Myocyte (in vitro differentiated cells): ENCODE measurements at regions not wholly inside any gene's neighbourhood (a gene's known extent, or its start where the extent isn't known, plus 50 kb on each side); places are given as distances from the start of the nearest gene placed in this dataset.

ENCODE experiments used
- DNase-seq: peaks from one replicate; pipeline ENCODE4 v3.0.0-alpha.2; 2012; ENCODE audit warnings: low read depth

DNA sequence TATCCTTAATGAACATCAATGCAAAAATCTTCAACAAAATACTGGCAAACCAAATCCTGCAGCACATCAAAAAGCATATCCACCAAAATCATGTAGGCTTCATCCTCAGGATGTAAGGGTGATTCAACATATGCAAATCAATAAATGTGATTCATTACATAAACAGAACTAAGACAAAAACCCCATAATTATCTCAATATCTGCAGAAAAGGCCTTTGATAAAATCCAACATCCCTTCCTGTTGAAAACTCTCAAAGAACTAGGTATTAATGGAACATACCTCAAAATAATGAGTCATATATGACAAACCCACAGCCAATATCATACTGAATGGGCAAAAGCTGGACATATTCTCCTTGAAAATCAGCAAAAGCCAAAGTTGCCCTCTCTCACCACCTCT is 54.6 kb upstream of the DEPDC1 start:
- DNase-seq = no peak

GRCh38 chr1:68558321-68559026 is 61.6 kb upstream of the DEPDC1 start:
- no peak for DNase-seq

- no peak for DNase-seq
Observed at GRCh38 chr1:68565923-68566322, 69.0 kb upstream of the DEPDC1 start.

DNA sequence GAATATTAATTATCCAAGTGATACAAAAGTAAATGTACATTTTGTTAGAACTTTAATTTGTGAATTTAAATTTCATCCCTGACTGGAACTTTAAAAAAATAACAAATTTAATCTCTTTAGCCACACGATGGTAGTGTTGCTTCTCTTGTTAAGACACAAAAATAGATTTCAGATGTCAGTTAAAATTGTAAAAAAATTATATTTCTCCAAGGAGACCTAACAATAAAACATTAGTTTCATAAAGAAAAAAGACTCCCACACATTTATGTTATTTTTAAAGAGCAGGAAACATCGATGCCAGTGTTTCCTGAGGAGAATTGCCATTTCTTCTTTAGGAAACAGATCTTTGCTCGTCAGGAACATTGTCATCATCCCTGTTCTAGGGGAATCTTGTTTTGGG is 74.0 kb upstream of the DEPDC1 start:
- peak; percentile 25 for DNase-seq

GRCh38 chr1:68571454-68572235 is 74.8 kb upstream of the DEPDC1 start:
- peak; percentile 28 for DNase-seq

DNA sequence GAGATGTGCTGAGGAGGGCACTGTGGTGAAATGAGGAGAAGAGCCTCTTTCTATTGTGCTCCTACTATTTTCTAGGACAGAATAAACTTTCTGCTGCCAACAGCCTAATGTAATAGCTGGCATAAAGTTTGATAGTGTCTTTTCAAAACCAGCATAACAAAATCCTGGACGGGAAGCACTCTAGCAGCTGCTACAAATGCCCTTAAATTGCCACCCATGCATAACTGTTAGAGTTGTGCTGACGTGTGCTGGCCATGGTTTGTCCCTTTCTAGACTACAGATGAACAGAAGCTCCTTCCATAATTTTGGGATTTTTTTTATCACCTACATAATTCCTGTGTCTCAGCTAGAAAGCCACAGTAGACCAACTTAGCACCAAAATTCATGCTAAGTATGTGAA is 88.5 kb upstream of the DEPDC1 start:
- DNase-seq = no peak

- DNase-seq = no peak
Observed at GRCh38 chr1:68586766-68587165, 89.9 kb upstream of the DEPDC1 start.

DNA sequence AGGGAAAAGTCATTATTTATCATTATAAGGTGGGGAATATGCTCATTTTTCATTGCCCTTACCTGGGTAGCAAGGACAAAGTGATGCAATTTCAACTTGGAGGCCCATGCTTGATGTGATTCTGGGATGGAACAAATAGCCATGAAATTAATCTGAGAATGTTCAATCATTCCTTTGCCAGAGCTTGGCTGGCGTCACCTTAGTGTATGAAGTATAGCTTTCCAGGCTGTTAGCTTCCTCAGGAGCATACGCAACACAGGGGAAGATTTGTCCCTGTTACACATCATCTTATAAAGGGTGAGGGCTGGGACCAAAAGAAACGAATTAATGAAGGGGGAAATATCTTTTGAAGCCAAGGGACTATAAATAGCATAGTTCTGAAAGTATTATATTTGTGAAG is 91.4 kb upstream of the DEPDC1 start:
- no peak for DNase-seq

DNA sequence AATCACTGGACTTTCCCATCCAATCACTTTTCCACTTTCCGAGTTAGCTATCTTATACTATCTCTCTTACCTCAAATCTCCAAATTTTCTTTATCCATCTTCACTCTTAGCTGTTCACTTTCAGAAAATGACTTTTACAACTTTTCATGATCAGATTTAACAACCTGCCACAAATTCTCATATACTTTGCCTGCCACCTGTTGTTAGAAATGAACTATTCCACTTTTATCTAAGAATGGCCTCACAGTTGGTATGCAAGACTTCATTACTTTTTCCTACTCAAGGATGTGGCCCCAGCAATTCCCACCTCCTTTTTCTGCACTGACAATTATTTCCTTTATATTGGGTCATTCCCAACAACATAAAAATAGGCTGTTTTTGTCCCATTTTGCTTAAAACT is 93.6 kb upstream of the DEPDC1 start:
- DNase-seq = no peak

GRCh38 chr1:68594851-68595250 is 98.0 kb upstream of the DEPDC1 start:
- DNase-seq = no peak

- peak; percentile 3 for DNase-seq
Observed at GRCh38 chr1:68600049-68600661, 103.3 kb upstream of the DEPDC1 start.

GRCh38 chr1:68608289-68608688 is 111.4 kb upstream of the DEPDC1 start:
- DNase-seq = no peak

- DNase-seq = no peak
Observed at GRCh38 chr1:68615312-68615711, 118.4 kb upstream of the DEPDC1 start.

DNA sequence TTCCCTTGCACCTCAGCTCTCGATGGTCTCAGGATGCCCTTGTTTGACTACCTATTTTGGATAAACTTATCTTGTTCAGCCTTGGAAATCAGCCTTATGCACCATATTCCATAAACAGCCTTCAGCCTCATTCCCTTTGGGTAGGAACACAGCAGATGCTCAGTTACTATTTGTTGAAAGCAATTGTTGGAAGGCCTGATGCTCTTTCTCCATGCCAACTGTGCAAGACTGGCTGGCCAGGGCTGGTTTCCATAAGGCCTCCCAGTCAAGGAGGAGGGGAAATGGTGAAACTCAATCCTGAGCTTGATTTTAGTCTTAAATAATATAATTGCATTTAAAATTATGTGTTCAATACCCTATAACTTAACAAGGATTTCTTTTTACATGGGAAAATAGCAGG is 121.1 kb upstream of the DEPDC1 start:
- no peak for DNase-seq

DNA sequence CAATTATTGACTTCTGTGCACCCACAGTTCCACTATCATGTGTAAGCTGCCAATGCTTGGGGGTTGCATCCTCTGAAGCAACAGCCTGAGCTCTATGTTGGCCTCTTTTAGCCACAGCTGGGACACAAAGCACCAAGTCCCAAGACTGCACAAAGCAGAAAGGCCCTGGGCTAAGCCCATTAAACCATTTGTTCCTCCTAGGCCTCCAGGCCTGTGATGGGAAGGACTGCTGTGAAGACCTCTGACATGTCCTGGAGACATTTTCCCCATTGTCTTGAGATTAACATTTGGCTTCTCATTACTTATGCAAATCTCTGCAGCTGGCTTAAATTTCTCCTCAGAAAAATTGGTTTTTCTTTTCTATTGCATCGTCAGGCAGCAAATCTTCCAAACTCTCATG is 123.7 kb upstream of the DEPDC1 start:
- no peak for DNase-seq

GRCh38 chr1:68623700-68624099 is 126.8 kb upstream of the DEPDC1 start:
- no peak for DNase-seq

- DNase-seq = peak; percentile 4
Observed at GRCh38 chr1:68624233-68624632, 127.4 kb upstream of the DEPDC1 start.

- no peak for DNase-seq
Observed at GRCh38 chr1:68625624-68626023, 128.7 kb upstream of the DEPDC1 start.

GRCh38 chr1:68633141-68633919 is 136.4 kb upstream of the DEPDC1 start:
- DNase-seq = no peak

DNA sequence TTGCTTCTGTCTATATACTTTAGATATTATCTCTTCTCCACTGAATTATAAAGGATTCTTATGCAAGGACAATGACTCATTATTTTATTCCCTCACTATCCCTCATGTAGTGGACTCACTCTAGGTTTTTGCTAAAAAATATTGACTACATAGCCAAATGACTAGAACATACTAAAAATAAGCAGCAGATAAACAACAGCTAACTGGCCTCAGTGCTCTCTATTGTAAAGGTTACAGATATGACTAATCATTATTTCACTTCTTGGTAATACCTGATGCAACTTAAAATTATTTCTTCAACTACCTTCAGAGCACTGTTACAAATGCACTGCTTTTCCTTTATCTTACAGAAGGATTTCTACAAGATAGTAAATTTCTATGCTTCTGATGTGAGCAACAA is 147.6 kb upstream of the DEPDC1 start:
- no peak for DNase-seq

DNA sequence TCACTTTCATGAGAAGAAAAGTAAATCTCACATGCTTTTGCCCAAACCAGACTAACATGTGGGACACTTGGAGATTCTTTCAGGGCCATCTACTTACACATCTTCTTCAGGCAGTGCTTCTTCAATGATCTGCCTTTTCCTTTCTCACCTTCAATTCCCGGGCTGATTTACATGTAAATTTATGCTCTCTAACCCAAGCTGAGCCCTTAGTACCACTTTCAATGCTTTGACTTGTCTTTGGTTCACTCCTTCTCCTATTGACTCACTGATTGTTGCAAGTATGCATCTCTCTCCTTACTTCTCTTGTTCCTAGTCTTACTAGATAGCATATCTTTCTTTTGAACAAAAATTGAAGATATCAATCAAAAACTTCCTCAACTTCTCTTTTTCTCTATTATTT is 154.2 kb upstream of the DEPDC1 start:
- DNase-seq = no peak

GRCh38 chr1:68653882-68654281 is 157.0 kb upstream of the DEPDC1 start:
- DNase-seq = no peak
